Karpas-422 (cell line): ENCODE measurements at regions not wholly inside any gene's neighbourhood (a gene's known extent, or its start where the extent isn't known, plus 50 kb on each side); places are given as distances from the start of the nearest gene placed in this dataset.
"Not testable (repeated sequence)": the region's sequence is repeated elsewhere in the genome, so short reads cannot be mapped to it uniquely, and the experiment has no call there.

ENCODE experiments used
- DNase-seq: peaks from one replicate; pipeline ENCODE4 v3.0.0-alpha.2; 2015
- H2AFZ ChIP-seq: fragments of 200-600 bp; sonication (generic); 2 replicates; pipeline ENCODE4 v1.6.1; 2014; ENCODE audit warnings: antibody characterized with exemption, low read length, mixed read lengths
- H3K27ac ChIP-seq: fragments of 200-600 bp; sonication (generic); 2 replicates; pipeline ENCODE4 v1.5.1; 2014; ENCODE audit warnings: mild to moderate bottlenecking, low read length, moderate library complexity
- H3K27me3 ChIP-seq: fragments of 200-600 bp; sonication (generic); 2 replicates; pipeline ENCODE4 v1.6.1; 2014; ENCODE audit warnings: low read length, mixed read lengths
- H3K36me3 ChIP-seq: fragments of 200-600 bp; sonication (generic); 2 replicates; pipeline ENCODE4 v1.6.1; 2014; ENCODE audit warnings: low read length, mixed read lengths; ENCODE audit not compliant: insufficient read depth
- H3K4me1 ChIP-seq: fragments of 200-600 bp; sonication (generic); 2 replicates; pipeline ENCODE4 v1.6.1; 2014; ENCODE audit warnings: mild to moderate bottlenecking, low read length, mixed read lengths
- H3K4me2 ChIP-seq: fragments of 200-600 bp; sonication (generic); 2 replicates; pipeline ENCODE4 v1.6.1; 2014; ENCODE audit warnings: low read length, low read depth, mild to moderate bottlenecking; ENCODE audit not compliant: poor library complexity, severe bottlenecking
- H3K4me3 ChIP-seq: fragments of 200-600 bp; sonication (generic); 2 replicates; pipeline ENCODE4 v1.5.1; 2014; ENCODE audit warnings: mild to moderate bottlenecking, antibody characterized with exemption, low read length, mixed read lengths
- H3K79me2 ChIP-seq: fragments of 200-600 bp; sonication (generic); 2 replicates; pipeline ENCODE4 v1.6.1; 2014; ENCODE audit warnings: mild to moderate bottlenecking, low read length, mixed read lengths
- H3K9ac ChIP-seq: fragments of 200-600 bp; sonication (generic); 2 replicates; pipeline ENCODE4 v1.6.0; 2014; ENCODE audit warnings: low read length
- H3K9me2 ChIP-seq: fragments of 200-600 bp; sonication (generic), shearing (Covaris generic); replicated peaks from 2 replicates; pipeline ENCODE4 v1.6.0; 2014; ENCODE audit warnings: mild to moderate bottlenecking, low read length, moderate library complexity; ENCODE audit not compliant: insufficient read depth
- H3K9me3 ChIP-seq: fragments of 300-700, 200-600 bp; sonication (generic); 2 replicates; pipeline ENCODE4 v1.6.1; 2014; ENCODE audit warnings: low read length, mixed read lengths
- H4K20me1 ChIP-seq: fragments of 200-600 bp; sonication (generic); 2 replicates; pipeline ENCODE4 v1.6.1; 2014; ENCODE audit warnings: mild to moderate bottlenecking, antibody characterized with exemption, low read length, low read depth; ENCODE audit not compliant: insufficient read depth

DNA sequence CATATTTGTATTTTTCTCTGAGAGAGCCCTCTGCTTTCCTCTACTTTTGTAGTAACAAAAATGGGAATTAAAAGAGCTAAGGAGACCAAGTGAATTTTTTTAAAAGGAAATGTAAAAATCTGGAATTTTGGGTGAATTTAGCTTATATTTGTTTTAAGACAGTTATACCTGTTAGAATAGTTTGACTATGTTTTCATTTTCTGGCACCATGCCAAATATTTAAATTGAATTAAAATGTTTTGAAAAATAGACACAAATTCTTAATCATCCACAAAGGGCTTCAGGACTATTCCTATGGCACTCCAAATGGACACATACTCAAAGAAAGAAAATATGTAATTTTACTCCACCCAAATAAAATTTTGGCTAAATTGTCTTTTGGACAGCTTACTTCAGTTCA lies 209.6 kb downstream of the SH3BGRL start:
- Histone ChIP-seq H3K27me3 (no peaks in the 10 kb centered on the region), H3K9me2 (no peaks in the 10 kb centered on the region)

DNA sequence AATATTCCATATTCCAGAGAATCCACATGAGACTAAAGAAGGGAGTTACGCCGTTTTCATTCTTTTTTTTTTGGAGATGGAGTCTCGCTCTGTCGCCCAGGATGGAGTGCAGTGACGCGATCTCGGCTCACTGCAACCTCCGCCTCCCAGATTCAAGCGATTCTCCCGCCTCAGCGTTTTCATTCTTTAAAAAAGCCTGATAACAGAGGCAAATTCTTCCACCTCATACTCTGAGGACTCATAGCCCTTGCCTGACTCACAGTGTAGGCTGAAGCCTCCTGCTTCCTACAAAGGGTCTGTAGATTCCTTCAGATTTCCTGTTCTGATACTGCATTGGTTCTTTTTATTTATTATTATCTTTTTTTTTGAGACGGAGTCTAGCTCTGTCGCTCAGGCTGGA lies 210.5 kb downstream of the SH3BGRL start:
- H2AFZ ChIP-seq = no peak overlapping the region

More for the DNA sequence above, 209.6 kb downstream of the SH3BGRL start:
- no peak overlapping the region for H3K4me3 ChIP-seq
- H3K4me1 ChIP-seq = no peaks in the 10 kb centered on the region
- no peak overlapping the region for H3K9ac ChIP-seq
- H2AFZ ChIP-seq = no peak overlapping the region
- H3K36me3 ChIP-seq = no peaks in the 10 kb centered on the region
- no peak for DNase-seq
- H3K27ac ChIP-seq = no peak overlapping the region
- H3K79me2 ChIP-seq = no peaks in the 10 kb centered on the region
- no peak overlapping the region for H3K4me2 ChIP-seq
- H4K20me1 ChIP-seq = no peaks in the 10 kb centered on the region
- no peaks in the 10 kb centered on the region for H3K9me3 ChIP-seq

DNA sequence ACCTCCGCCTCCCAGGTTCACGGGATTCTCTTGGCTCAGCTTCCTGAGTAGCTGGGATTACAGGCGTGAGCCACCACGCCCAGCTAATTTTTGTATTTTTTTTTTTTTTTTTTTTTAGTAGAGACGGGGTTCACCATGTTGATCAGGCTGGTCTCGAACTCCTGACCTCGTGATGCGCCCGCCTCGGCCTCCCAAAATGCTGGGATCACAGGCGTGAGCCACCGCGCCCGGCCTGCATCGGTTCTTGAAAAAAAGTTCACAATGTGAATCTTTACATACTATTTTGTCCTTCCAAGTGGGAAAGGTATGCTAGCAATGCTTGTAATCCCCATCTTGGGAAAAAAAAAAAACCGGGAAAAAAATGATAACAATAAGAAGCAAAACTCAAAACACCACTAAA lies 211.0 kb downstream of the SH3BGRL start:
- H2AFZ ChIP-seq, H3K9me3 ChIP-seq, H3K4me2 ChIP-seq, H3K9ac ChIP-seq, H3K9me2 ChIP-seq, H3K27ac ChIP-seq, H3K4me1 ChIP-seq, DNase-seq, H3K36me3 ChIP-seq, H3K79me2 ChIP-seq, H3K27me3 ChIP-seq, H4K20me1 ChIP-seq, H3K4me3 ChIP-seq: not testable (repeated sequence)

More for the DNA sequence above, 210.5 kb downstream of the SH3BGRL start:
- H3K4me1 ChIP-seq = no peaks in the 10 kb centered on the region
- H3K79me2 ChIP-seq = no peaks in the 10 kb centered on the region
- no peak overlapping the region for H3K4me3 ChIP-seq
- H3K4me2 ChIP-seq = no peak overlapping the region
- H3K9ac ChIP-seq = no peak overlapping the region
- no peak for DNase-seq
- H3K36me3 ChIP-seq = no peaks in the 10 kb centered on the region
- H3K27ac ChIP-seq = no peak overlapping the region
- H3K27me3 ChIP-seq = no peaks in the 10 kb centered on the region
- H3K9me3 ChIP-seq = no peaks in the 10 kb centered on the region
- H3K9me2 ChIP-seq = no peaks in the 10 kb centered on the region
- H4K20me1 ChIP-seq = no peaks in the 10 kb centered on the region

DNA sequence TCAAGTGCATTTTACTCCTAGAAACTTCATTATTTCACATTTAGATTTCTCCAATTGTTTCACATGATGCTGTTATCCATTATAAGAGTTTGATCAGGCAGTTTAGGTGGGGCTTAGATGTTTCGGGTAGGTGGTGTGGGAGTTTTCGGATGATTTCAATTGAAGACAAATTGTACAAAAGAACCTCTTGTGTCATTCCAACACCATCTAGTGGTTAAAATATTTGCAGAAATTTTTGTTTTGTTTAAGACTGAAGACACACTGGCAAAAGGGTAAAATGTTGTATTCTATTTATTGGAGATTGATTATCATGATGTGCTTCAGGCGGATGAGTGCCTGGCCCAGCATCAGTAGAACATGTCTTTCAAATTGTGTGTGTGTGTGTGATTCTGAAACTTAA lies 212.7 kb downstream of the SH3BGRL start:
- H3K9me2 ChIP-seq = no peaks in the 10 kb centered on the region
- H3K27ac ChIP-seq = no peak overlapping the region
- no peak overlapping the region for H3K9ac ChIP-seq
- H3K79me2 ChIP-seq = no peaks in the 10 kb centered on the region
- no peaks in the 10 kb centered on the region for H3K27me3 ChIP-seq
- no peak overlapping the region for H3K4me2 ChIP-seq
- no peak overlapping the region for H3K4me3 ChIP-seq
- no peaks in the 10 kb centered on the region for H3K4me1 ChIP-seq
- no peak overlapping the region for H2AFZ ChIP-seq
- no peaks in the 10 kb centered on the region for H3K36me3 ChIP-seq
- no peaks in the 10 kb centered on the region for H4K20me1 ChIP-seq
- DNase-seq = no peak
- H3K9me3 ChIP-seq = no peaks in the 10 kb centered on the region
